B cell (primary cell): ENCODE measurements at regions not wholly inside any gene's neighbourhood (a gene's known extent, or its start where the extent isn't known, plus 50 kb on each side); places are given as distances from the start of the nearest gene placed in this dataset.

Experiments used
- ATAC-seq: fragments of 200-7000 bp; cut with Tn5 transposase; one replicate; pipeline ENCODE4 v1.10.0; 2021; ENCODE audit warnings: low read depth, mild to moderate bottlenecking, moderate number of reproducible peaks, moderate library complexity
- CTCF ChIA-PET: fragments of 350-600 bp; sonication (Branson Sonifier 250); formaldehyde crosslinking; loops from one replicate; lab custom pipeline; 2021; ENCODE audit warnings: antibody characterized with exemption, inconsistent platforms; lab: Charles Lee
- POLR2A ChIA-PET: fragments of 350-600 bp; sonication (Branson Sonifier 250); formaldehyde crosslinking; loops from one replicate; lab custom pipeline; 2021; ENCODE audit warnings: antibody characterized with exemption; lab: Charles Lee
- DNase-seq: peaks from one replicate; pipeline ENCODE4 v3.0.0; 2013
- H2AFZ ChIP-seq: 2 replicates; pipeline ENCODE4 v1.6.1; 2012; ENCODE audit warnings: mild to moderate bottlenecking, low read depth, low read length; ENCODE audit not compliant: insufficient read depth, poor library complexity, severe bottlenecking
- H3K27ac ChIP-seq, 2 donors: 1 replicate in 1 of 2; 2 replicates in 1 of 2; pipeline ENCODE4 v1.5.1; 2012 to 2013; ENCODE audit warnings: low read length in 2 of 2, mild to moderate bottlenecking in 2 of 2, moderate library complexity in 1 of 2
- H3K27me3 ChIP-seq, 4 experiments: fragments of 200-600 bp in 1 of 4; sonication (generic) in 1 of 4; replicated peaks in 1 of 4; 1 replicate in 2 of 4; 2 replicates in 2 of 4; pipeline versions ENCODE4 v1.6.1 to v1.7.0; 2013 to 2016; ENCODE audit warnings: low read length in 3 of 4, mild to moderate bottlenecking in 2 of 4, mixed read lengths in 1 of 4, moderate library complexity in 1 of 4; ENCODE audit not compliant: insufficient read depth in 4 of 4, control insufficient read depth in 3 of 4; ENCODE audit errors: control extremely low read depth in 1 of 4
- H3K36me3 ChIP-seq, 2 experiments: replicated peaks in 1 of 2; 1 replicate in 1 of 2; 2 replicates in 1 of 2; pipeline versions ENCODE4 v1.6.1 to v1.7.1; 2013; ENCODE audit warnings: low read length in 1 of 2; ENCODE audit not compliant: insufficient read depth in 2 of 2, control insufficient read depth in 1 of 2; ENCODE audit errors: control extremely low read depth in 1 of 2, extremely low read depth in 1 of 2
- H3K4me1 ChIP-seq, 2 donors: fragments of 200-600 bp in 1 of 2; sonication (generic) in 1 of 2; 1 replicate in 1 of 2; 2 replicates in 1 of 2; pipeline versions ENCODE4 v1.5.1 to v1.6.1; 2013 to 2017; ENCODE audit warnings: low read length in 2 of 2; ENCODE audit not compliant: control insufficient read depth in 2 of 2, insufficient read depth in 2 of 2
- H3K4me2 ChIP-seq: replicated peaks from 2 replicates; pipeline ENCODE3; 2012; ENCODE audit warnings: mild to moderate bottlenecking, low read depth, low read length; ENCODE audit not compliant: poor library complexity, severe bottlenecking
- H3K4me3 ChIP-seq, 5 experiments: fragments of 200-600 bp in 1 of 5; sonication (generic) in 1 of 5; 1 replicate in 3 of 5; 2 replicates in 2 of 5; pipeline versions ENCODE4 v1.5.1 to v1.7.0; 2011 to 2016; ENCODE audit warnings: low read length in 4 of 5, mild to moderate bottlenecking in 4 of 5, low read depth in 2 of 5, control low read depth in 1 of 5, moderate library complexity in 1 of 5; ENCODE audit not compliant: insufficient read depth in 1 of 5; ENCODE audit errors: control extremely low read depth in 1 of 5, extremely low read depth in 1 of 5
- H3K79me2 ChIP-seq: fragments of 200-600 bp; sonication (generic); one replicate; pipeline ENCODE4 v1.6.0; 2016; ENCODE audit warnings: low read length; ENCODE audit not compliant: control insufficient read depth, insufficient read depth
- H3K9ac ChIP-seq: fragments of 200-600 bp; sonication (generic); 2 replicates; pipeline ENCODE4 v1.6.1; 2017; ENCODE audit warnings: mild to moderate bottlenecking, low read length, moderate library complexity
- H3K9me3 ChIP-seq, 3 donors: one replicate each; pipeline versions ENCODE4 v1.6.1 to v1.7.1; 2013; ENCODE audit warnings: low read length in 2 of 3; ENCODE audit not compliant: control insufficient read depth in 2 of 3, insufficient read depth in 1 of 3; ENCODE audit errors: control extremely low read depth in 1 of 3
- H4K20me1 ChIP-seq: 2 replicates; pipeline ENCODE4 v1.6.0; 2012; ENCODE audit warnings: mild to moderate bottlenecking, low read length; ENCODE audit not compliant: insufficient read depth, control insufficient read depth, poor library complexity, severe bottlenecking
- H3K27ac Mint-ChIP-seq: one replicate; pipeline ENCODE4 v1.8.0; 2021; ENCODE audit warnings: mixed read lengths
- H3K27me3 Mint-ChIP-seq: one replicate; pipeline ENCODE4 v1.8.0; 2021; ENCODE audit warnings: mixed read lengths
- H3K4me1 Mint-ChIP-seq: one replicate; pipeline ENCODE4 v1.8.0; 2021; ENCODE audit warnings: mixed read lengths
- H3K4me3 Mint-ChIP-seq: one replicate; pipeline ENCODE4 v1.8.0; 2021; ENCODE audit warnings: mixed read lengths
- H3K9me3 Mint-ChIP-seq: one replicate; pipeline ENCODE4 v1.8.0; 2022; ENCODE audit warnings: mixed read lengths; ENCODE audit not compliant: insufficient read depth
- EZH2 ChIP-seq: IDR thresholded peaks from 2 replicates; pipeline ENCODE4 v1.6.1; 2012; ENCODE audit warnings: borderline replicate concordance, low read depth, mild to moderate bottlenecking, moderate library complexity, low read length; ENCODE audit not compliant: insufficient read depth, poor library complexity, severe bottlenecking
- WGBS: methylation state at CpG from one replicate; pipeline ENCODE4 v1.1.5; 2013; ENCODE audit warnings: missing lambda C conversion rate; ENCODE audit not compliant: insufficient coverage; 5-methylcytosine and 5-hydroxymethylcytosine counted together
- intact Hi-C: fragments of 100-400 bp; cut with micrococcal nuclease; formaldehyde crosslinking; loops from one replicate; pipeline ENCODE4 v1.10.0; 2022
- TF ChIP-seq, protein P1 (sequence below): fragments of 200-600 bp; IDR thresholded peaks from one replicate; pipeline ENCODE4 v1.8.0; 2022; ENCODE audit warnings: antibody characterized with exemption, mild to moderate bottlenecking

DNA sequence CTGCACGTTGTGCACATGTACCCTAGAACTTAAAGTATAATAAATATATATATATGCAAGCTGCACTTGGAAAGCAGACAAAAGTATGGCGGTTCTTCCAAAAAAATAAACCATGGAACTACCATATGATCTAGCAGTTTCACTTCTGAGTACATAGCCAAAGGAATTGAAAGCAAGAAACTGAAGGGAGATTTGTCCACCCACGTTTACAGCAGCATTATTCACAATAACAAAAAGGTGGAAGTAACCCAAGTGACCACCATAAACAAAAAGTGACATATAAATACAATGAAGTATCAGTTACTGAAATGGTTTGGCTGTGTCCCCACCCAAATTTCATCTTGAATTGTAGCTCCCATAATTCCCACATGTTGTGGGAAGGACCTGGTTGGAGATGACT is 525.3 kb upstream of the CELF2 start:
- Histone ChIP-seq H3K4me1 (no peaks in the 10 kb centered on the region), H3K9ac (no peak overlapping the region), H3K27me3 (no peaks in the 10 kb centered on the region), H2AFZ (no peak overlapping the region), H3K36me3 (no peaks in the 10 kb centered on the region), H3K4me2 (no peak overlapping the region), H3K9me3 (peaks cover 0 to 1% (median 0%) of the 10 kb centered on the region in 3 donors), H3K27ac (no peak overlapping the region), H3K79me2 (no peaks in the 10 kb centered on the region), H3K4me3 (no peak overlapping the region), H4K20me1 (no peaks in the 10 kb centered on the region)
- Mint-ChIP-seq H3K9me3 (no peaks in the 10 kb centered on the region), H3K27me3 (peaks cover 15% of the 10 kb centered on the region), H3K4me1 (no peaks in the 10 kb centered on the region), H3K27ac (no peak overlapping the region), H3K4me3 (no peak overlapping the region)
- ChIA-PET POLR2A (no interaction called here), CTCF (no interaction called here)
- TF ChIP-seq, protein P1, sequence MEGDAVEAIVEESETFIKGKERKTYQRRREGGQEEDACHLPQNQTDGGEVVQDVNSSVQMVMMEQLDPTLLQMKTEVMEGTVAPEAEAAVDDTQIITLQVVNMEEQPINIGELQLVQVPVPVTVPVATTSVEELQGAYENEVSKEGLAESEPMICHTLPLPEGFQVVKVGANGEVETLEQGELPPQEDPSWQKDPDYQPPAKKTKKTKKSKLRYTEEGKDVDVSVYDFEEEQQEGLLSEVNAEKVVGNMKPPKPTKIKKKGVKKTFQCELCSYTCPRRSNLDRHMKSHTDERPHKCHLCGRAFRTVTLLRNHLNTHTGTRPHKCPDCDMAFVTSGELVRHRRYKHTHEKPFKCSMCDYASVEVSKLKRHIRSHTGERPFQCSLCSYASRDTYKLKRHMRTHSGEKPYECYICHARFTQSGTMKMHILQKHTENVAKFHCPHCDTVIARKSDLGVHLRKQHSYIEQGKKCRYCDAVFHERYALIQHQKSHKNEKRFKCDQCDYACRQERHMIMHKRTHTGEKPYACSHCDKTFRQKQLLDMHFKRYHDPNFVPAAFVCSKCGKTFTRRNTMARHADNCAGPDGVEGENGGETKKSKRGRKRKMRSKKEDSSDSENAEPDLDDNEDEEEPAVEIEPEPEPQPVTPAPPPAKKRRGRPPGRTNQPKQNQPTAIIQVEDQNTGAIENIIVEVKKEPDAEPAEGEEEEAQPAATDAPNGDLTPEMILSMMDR: no peak
- TF ChIP-seq EZH2: no peak
- ATAC-seq (no peak), DNase-seq (no peak)
- intact Hi-C loops: no loop called here
- WGBS: no CpG with 5 or more reads among the region's 3 CpGs

- ChIA-PET CTCF (no interaction called here), POLR2A (no interaction called here)
- DNase-seq (no peak), ATAC-seq (no peak)
- Mint-ChIP-seq H3K27me3 (peaks cover 15% of the 10 kb centered on the region), H3K27ac (no peak overlapping the region), H3K4me3 (no peak overlapping the region), H3K9me3 (no peaks in the 10 kb centered on the region), H3K4me1 (no peaks in the 10 kb centered on the region)
- Histone ChIP-seq H3K4me2 (no peak overlapping the region), H4K20me1 (no peaks in the 10 kb centered on the region), H3K27ac (no peak overlapping the region), H3K4me1 (no peaks in the 10 kb centered on the region), H3K9ac (no peak overlapping the region), H2AFZ (no peak overlapping the region), H3K27me3 (no peaks in the 10 kb centered on the region), H3K79me2 (no peaks in the 10 kb centered on the region), H3K9me3 (peaks cover 0 to 1% (median 0%) of the 10 kb centered on the region in 3 donors), H3K4me3 (no peak overlapping the region), H3K36me3 (no peaks in the 10 kb centered on the region)
- whole genome bisulfite sequencing: 89% methylated on average over 1 of the region's 4 CpGs
- TF ChIP-seq, protein P1: no peak
- TF ChIP-seq EZH2: no peak
- intact Hi-C loops: no loop called here
These were observed 523.8 kb upstream of the CELF2 start for GRCh38 chr10:10493833-10494232.
